ENCODE measurements at regions not wholly inside any gene's neighbourhood (a gene's known extent, or its start where the extent isn't known, plus 50 kb on each side); places are given as distances from the start of the nearest gene placed in this dataset.

DNA sequence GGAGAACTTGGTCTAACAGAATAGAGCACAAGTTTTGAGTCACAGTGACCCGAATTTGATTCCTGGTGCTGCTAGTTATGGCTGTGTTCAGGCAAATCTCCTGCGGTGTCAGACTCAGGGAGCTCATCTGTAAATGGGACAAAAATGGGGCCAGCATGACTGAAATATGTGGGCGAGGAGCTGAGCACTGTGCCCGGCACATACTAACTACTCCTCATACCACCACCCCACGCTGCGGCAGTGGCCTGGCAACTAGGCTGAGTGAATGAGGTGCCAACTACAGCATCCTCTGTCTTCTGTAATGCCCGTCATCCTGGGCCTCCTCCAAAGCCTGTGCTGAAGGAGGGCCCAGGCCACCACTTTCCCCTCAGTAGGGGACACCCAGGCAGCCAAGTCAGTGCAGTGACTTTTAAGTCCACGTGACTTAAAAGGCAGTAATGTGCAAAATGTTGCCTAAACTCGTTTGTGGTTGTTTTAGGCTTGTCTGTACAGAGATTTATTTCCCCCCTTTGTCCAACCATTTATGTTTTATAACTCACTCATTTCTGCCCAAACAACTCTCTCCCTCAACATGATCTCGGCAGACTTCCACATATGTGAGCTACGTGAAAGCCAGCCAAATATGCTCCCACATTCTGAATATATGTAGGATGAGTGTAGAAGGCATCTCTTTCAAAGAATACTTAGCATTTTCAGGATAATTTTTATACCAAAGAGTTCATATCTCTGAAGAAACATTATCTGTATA lies 773.7 kb downstream of the TSN start:
- no peaks in the 10 kb centered on the region for H3K4me1 Mint-ChIP-seq (ENCODE audit: low read depth)
- H3K27ac Mint-ChIP-seq = no peak overlapping the region
- H3K27me3 Mint-ChIP-seq = no peaks in the 10 kb centered on the region
- no peaks in the 10 kb centered on the region for H3K9me3 Mint-ChIP-seq (ENCODE audit: low read depth)
- H3K4me3 Mint-ChIP-seq (ENCODE audit: low read depth) = no peak overlapping the region
- TF ChIP-seq, protein P1, sequence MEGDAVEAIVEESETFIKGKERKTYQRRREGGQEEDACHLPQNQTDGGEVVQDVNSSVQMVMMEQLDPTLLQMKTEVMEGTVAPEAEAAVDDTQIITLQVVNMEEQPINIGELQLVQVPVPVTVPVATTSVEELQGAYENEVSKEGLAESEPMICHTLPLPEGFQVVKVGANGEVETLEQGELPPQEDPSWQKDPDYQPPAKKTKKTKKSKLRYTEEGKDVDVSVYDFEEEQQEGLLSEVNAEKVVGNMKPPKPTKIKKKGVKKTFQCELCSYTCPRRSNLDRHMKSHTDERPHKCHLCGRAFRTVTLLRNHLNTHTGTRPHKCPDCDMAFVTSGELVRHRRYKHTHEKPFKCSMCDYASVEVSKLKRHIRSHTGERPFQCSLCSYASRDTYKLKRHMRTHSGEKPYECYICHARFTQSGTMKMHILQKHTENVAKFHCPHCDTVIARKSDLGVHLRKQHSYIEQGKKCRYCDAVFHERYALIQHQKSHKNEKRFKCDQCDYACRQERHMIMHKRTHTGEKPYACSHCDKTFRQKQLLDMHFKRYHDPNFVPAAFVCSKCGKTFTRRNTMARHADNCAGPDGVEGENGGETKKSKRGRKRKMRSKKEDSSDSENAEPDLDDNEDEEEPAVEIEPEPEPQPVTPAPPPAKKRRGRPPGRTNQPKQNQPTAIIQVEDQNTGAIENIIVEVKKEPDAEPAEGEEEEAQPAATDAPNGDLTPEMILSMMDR (IDR thresholded peaks at IDR 0.05; ENCODE audit: unreplicated experiment) = no peak
- no peaks in the 10 kb centered on the region for H3K36me3 Mint-ChIP-seq (ENCODE audit: insufficient read depth)
- DNase-seq (ENCODE audit: low spot score, unreplicated experiment) = no peak

DNA sequence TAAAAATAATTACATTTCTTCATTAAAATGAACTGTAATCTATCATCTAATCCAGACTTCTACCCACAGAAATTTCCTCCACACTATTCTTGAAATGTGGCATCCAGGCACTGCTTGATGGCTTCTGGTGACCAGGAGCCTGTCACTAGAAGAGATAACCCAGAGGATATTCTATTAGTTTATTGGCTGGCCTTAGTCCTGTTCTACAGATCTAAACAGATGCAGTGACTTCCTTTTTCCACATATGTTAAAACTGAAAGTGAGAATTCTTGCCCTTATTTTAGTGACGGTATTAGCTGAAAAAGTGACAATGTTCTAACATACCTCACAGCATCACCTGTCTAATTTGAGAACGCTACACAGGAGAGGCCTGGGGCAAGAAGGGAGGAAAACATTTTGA lies 775.4 kb downstream of the TSN start:
- TF ChIP-seq, protein P1 (IDR thresholded peaks at IDR 0.05; ENCODE audit: unreplicated experiment) = no peak

DNA sequence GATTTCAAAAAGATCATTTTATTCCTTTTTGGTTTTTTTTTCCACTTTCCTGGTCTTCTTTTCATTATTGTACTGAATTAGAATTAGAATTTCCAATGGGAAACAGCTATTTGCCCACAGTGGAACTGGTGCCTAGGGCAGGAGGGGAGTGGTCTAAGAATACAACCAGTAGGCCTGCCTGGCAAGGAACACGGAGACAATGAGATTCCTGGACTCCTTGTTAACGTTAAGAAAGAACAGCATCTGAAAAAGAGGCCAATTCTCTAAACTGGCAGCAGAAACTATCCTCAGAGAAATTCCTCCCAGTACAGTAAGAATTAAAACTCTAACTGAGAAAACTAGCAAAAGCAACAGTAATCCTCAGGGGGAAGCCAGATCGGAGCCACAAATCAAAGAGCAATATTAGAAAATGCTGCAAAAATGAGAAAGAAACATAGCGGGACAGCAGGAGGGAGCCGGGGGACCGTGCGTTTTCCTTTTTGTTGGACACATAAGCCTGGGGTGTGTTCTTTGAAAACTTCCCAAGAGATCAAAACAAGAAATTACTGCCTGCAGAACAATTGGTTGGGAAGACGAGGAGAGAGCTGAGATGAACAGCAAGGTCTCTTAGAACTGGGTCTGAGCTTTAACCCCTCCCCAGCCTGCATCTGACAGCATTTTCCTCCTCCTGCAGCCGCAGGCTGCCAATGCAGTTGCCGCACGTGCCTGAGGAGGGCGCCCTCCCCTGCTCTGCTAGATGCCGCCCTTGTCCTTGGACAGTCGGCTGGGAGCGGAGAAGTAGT lies 776.0 kb downstream of the TSN start:
- no peaks in the 10 kb centered on the region for H3K27me3 Mint-ChIP-seq
- TF ChIP-seq, protein P1 (IDR thresholded peaks at IDR 0.05; ENCODE audit: unreplicated experiment) = peak; percentile 40
- H3K27ac Mint-ChIP-seq = no peak overlapping the region

More for the DNA sequence above, 775.4 kb downstream of the TSN start:
- Mint-ChIP-seq H3K4me3 (ENCODE audit: low read depth) (no peak overlapping the region), H3K4me1 (ENCODE audit: low read depth) (no peaks in the 10 kb centered on the region), H3K27me3 (no peaks in the 10 kb centered on the region), H3K9me3 (ENCODE audit: low read depth) (no peaks in the 10 kb centered on the region), H3K36me3 (ENCODE audit: insufficient read depth) (no peaks in the 10 kb centered on the region), H3K27ac (no peak overlapping the region)
- DNase-seq (ENCODE audit: low spot score, unreplicated experiment) = no peak

GRCh38 chr2:122532072-122532344 lies 776.6 kb downstream of the TSN start:
- Mint-ChIP-seq H3K27me3 (no peaks in the 10 kb centered on the region), H3K4me3 (ENCODE audit: low read depth) (no peak overlapping the region), H3K27ac (no peak overlapping the region), H3K36me3 (ENCODE audit: insufficient read depth) (no peaks in the 10 kb centered on the region), H3K9me3 (ENCODE audit: low read depth) (no peaks in the 10 kb centered on the region), H3K4me1 (ENCODE audit: low read depth) (no peaks in the 10 kb centered on the region)
- DNase-seq (ENCODE audit: low spot score, unreplicated experiment) = no peak
- TF ChIP-seq, protein P1 (IDR thresholded peaks at IDR 0.05; ENCODE audit: unreplicated experiment) = no peak

More for the DNA sequence above, 776.0 kb downstream of the TSN start:
- no peaks in the 10 kb centered on the region for H3K4me1 Mint-ChIP-seq (ENCODE audit: low read depth)
- DNase-seq (ENCODE audit: low spot score, unreplicated experiment) = no peak
- H3K4me3 Mint-ChIP-seq (ENCODE audit: low read depth) = no peak overlapping the region
- no peaks in the 10 kb centered on the region for H3K9me3 Mint-ChIP-seq (ENCODE audit: low read depth)
- no peaks in the 10 kb centered on the region for H3K36me3 Mint-ChIP-seq (ENCODE audit: insufficient read depth)

DNA sequence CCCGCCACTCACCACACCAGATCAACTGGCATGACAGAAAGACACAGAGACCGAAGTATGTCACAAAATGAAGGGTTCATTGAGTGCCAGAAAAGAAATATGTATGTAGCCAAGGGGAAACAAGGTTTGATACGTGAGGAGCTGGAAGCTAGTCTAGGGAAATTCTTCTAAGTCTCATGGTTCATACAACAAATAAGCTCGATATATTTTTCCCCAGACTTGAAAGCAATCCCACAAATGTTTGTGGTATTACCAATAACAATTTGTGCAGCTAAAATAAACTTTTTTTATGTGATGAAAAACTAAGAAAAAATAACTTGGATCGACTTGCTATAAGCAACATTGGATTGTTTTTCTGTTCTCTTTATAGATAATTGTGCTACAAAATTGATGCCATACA lies 777.0 kb downstream of the TSN start:
- no peak for DNase-seq (ENCODE audit: low spot score, unreplicated experiment)
- Mint-ChIP-seq H3K4me1 (ENCODE audit: low read depth) (no peaks in the 10 kb centered on the region), H3K4me3 (ENCODE audit: low read depth) (no peak overlapping the region), H3K36me3 (ENCODE audit: insufficient read depth) (no peaks in the 10 kb centered on the region), H3K27ac (no peak overlapping the region), H3K9me3 (ENCODE audit: low read depth) (no peaks in the 10 kb centered on the region), H3K27me3 (no peaks in the 10 kb centered on the region)
- TF ChIP-seq, protein P1 (IDR thresholded peaks at IDR 0.05; ENCODE audit: unreplicated experiment) = no peak
